ENCODE measurements at regions not wholly inside any gene's neighbourhood (a gene's known extent, or its start where the extent isn't known, plus 50 kb on each side); places are given as distances from the start of the nearest gene placed in this dataset.

- TF ChIP-seq CTCF (IDR thresholded peaks at IDR 0.05) (no peak), POLR2AphosphoS5 (IDR thresholded peaks at IDR 0.05) (no peak)
These were observed 94.7 kb upstream of the IMMP2L start for GRCh38 chr7:111657018-111657417.
